ENCODE measurements at regions not wholly inside any gene's neighbourhood (a gene's known extent, or its start where the extent isn't known, plus 50 kb on each side); places are given as distances from the start of the nearest gene placed in this dataset.
A peak's percentile ranks its signal among the peaks of the same experiment; 100 is the strongest.

- Histone ChIP-seq H3K36me3 (ENCODE audit: insufficient read depth, low read length) (no peaks in the 10 kb centered on the region), H3K27ac (ENCODE audit: low read depth, low read length) (no peak overlapping the region), H3K27me3 (ENCODE audit: control insufficient read depth in 1 of 2, insufficient read depth in 2 of 2, low read length in 2 of 2) (no peaks in the 10 kb centered on the region), H3K9ac (ENCODE audit: low read length) (no peak overlapping the region), H3K4me3 (ENCODE audit: low read depth in 1 of 2, low read length in 2 of 2) (no peak overlapping the region), H3K9me3 (ENCODE audit: low read length) (no peaks in the 10 kb centered on the region), H3K4me1 (ENCODE audit: insufficient read depth, low read length) (peaks cover 29% of the 10 kb centered on the region)
Measured at GRCh38 chr17:77879896-77880280, 78.6 kb upstream of the TNRC6C start.

- no peak overlapping the region for H3K9ac ChIP-seq (ENCODE audit: low read length)
- H3K4me1 ChIP-seq (ENCODE audit: insufficient read depth, low read length), result peaks cover 29% of the 10 kb centered on the region
- no peak overlapping the region for H3K27ac ChIP-seq (ENCODE audit: low read depth, low read length)
- no peaks in the 10 kb centered on the region for H3K9me3 ChIP-seq (ENCODE audit: low read length)
- H3K4me3 ChIP-seq (ENCODE audit: low read depth in 1 of 2, low read length in 2 of 2), result no peak overlapping the region
- no peaks in the 10 kb centered on the region for H3K27me3 ChIP-seq (ENCODE audit: control insufficient read depth in 1 of 2, insufficient read depth in 2 of 2, low read length in 2 of 2)
- H3K36me3 ChIP-seq (ENCODE audit: insufficient read depth, low read length), result no peaks in the 10 kb centered on the region
Measured at GRCh38 chr17:77880711-77881450, 77.6 kb upstream of the TNRC6C start.

GRCh38 chr17:77881545-77881944 lies 77.0 kb upstream of the TNRC6C start:
- H3K27me3 ChIP-seq (ENCODE audit: control insufficient read depth in 1 of 2, insufficient read depth in 2 of 2, low read length in 2 of 2), result no peaks in the 10 kb centered on the region
- H3K36me3 ChIP-seq (ENCODE audit: insufficient read depth, low read length), result no peaks in the 10 kb centered on the region
- no peak overlapping the region for H3K9ac ChIP-seq (ENCODE audit: low read length)
- H3K9me3 ChIP-seq (ENCODE audit: low read length), result no peaks in the 10 kb centered on the region
- H3K27ac ChIP-seq (ENCODE audit: low read depth, low read length), result no peak overlapping the region
- H3K4me1 ChIP-seq (ENCODE audit: insufficient read depth, low read length), result peaks cover 29% of the 10 kb centered on the region
- peak overlapping the region in 1 of 2 donors; percentile 13 for H3K4me3 ChIP-seq (ENCODE audit: low read depth in 1 of 2, low read length in 2 of 2)

- H3K36me3 ChIP-seq (ENCODE audit: insufficient read depth, low read length), result no peaks in the 10 kb centered on the region
- no peak overlapping the region for H3K27ac ChIP-seq (ENCODE audit: low read depth, low read length)
- H3K4me3 ChIP-seq (ENCODE audit: low read depth in 1 of 2, low read length in 2 of 2), result peak overlapping the region in 1 of 2 donors; percentile 13
- H3K4me1 ChIP-seq (ENCODE audit: insufficient read depth, low read length), result peaks cover 33% of the 10 kb centered on the region
- no peaks in the 10 kb centered on the region for H3K9me3 ChIP-seq (ENCODE audit: low read length)
- no peaks in the 10 kb centered on the region for H3K27me3 ChIP-seq (ENCODE audit: control insufficient read depth in 1 of 2, insufficient read depth in 2 of 2, low read length in 2 of 2)
- no peak overlapping the region for H3K9ac ChIP-seq (ENCODE audit: low read length)
Measured at GRCh38 chr17:77882040-77882439, 76.5 kb upstream of the TNRC6C start.

- Histone ChIP-seq H3K4me1 (ENCODE audit: insufficient read depth, low read length) (peaks cover 38% of the 10 kb centered on the region), H3K4me3 (ENCODE audit: low read depth in 1 of 2, low read length in 2 of 2) (no peak overlapping the region), H3K27ac (ENCODE audit: low read depth, low read length) (no peak overlapping the region), H3K9me3 (ENCODE audit: low read length) (no peaks in the 10 kb centered on the region), H3K9ac (ENCODE audit: low read length) (no peak overlapping the region), H3K36me3 (ENCODE audit: insufficient read depth, low read length) (no peaks in the 10 kb centered on the region), H3K27me3 (ENCODE audit: control insufficient read depth in 1 of 2, insufficient read depth in 2 of 2, low read length in 2 of 2) (no peaks in the 10 kb centered on the region)
Measured at GRCh38 chr17:77882481-77883212, 75.9 kb upstream of the TNRC6C start.

- Histone ChIP-seq H3K27me3 (ENCODE audit: control insufficient read depth in 1 of 2, insufficient read depth in 2 of 2, low read length in 2 of 2) (no peaks in the 10 kb centered on the region), H3K9me3 (ENCODE audit: low read length) (no peaks in the 10 kb centered on the region), H3K27ac (ENCODE audit: low read depth, low read length) (no peak overlapping the region), H3K4me3 (ENCODE audit: low read depth in 1 of 2, low read length in 2 of 2) (no peak overlapping the region), H3K9ac (ENCODE audit: low read length) (no peak overlapping the region), H3K4me1 (ENCODE audit: insufficient read depth, low read length) (peaks cover 40% of the 10 kb centered on the region), H3K36me3 (ENCODE audit: insufficient read depth, low read length) (no peaks in the 10 kb centered on the region)
Measured at GRCh38 chr17:77883213-77883650, 75.3 kb upstream of the TNRC6C start.

GRCh38 chr17:77884019-77884418 lies 74.5 kb upstream of the TNRC6C start:
- Histone ChIP-seq H3K27ac (ENCODE audit: low read depth, low read length) (no peak overlapping the region), H3K4me1 (ENCODE audit: insufficient read depth, low read length) (peaks cover 42% of the 10 kb centered on the region), H3K9ac (ENCODE audit: low read length) (no peak overlapping the region), H3K27me3 (ENCODE audit: control insufficient read depth in 1 of 2, insufficient read depth in 2 of 2, low read length in 2 of 2) (no peaks in the 10 kb centered on the region), H3K36me3 (ENCODE audit: insufficient read depth, low read length) (no peaks in the 10 kb centered on the region), H3K4me3 (ENCODE audit: low read depth in 1 of 2, low read length in 2 of 2) (no peak overlapping the region), H3K9me3 (ENCODE audit: low read length) (no peaks in the 10 kb centered on the region)

GRCh38 chr17:77884967-77885641 lies 73.4 kb upstream of the TNRC6C start:
- no peaks in the 10 kb centered on the region for H3K36me3 ChIP-seq (ENCODE audit: insufficient read depth, low read length)
- no peak overlapping the region for H3K9ac ChIP-seq (ENCODE audit: low read length)
- H3K9me3 ChIP-seq (ENCODE audit: low read length), result no peaks in the 10 kb centered on the region
- no peak overlapping the region for H3K4me3 ChIP-seq (ENCODE audit: low read depth in 1 of 2, low read length in 2 of 2)
- peaks cover 42% of the 10 kb centered on the region for H3K4me1 ChIP-seq (ENCODE audit: insufficient read depth, low read length)
- no peak overlapping the region for H3K27ac ChIP-seq (ENCODE audit: low read depth, low read length)
- H3K27me3 ChIP-seq (ENCODE audit: control insufficient read depth in 1 of 2, insufficient read depth in 2 of 2, low read length in 2 of 2), result no peaks in the 10 kb centered on the region

GRCh38 chr17:77885678-77886386 lies 72.7 kb upstream of the TNRC6C start:
- Histone ChIP-seq H3K9me3 (ENCODE audit: low read length) (no peaks in the 10 kb centered on the region), H3K9ac (ENCODE audit: low read length) (no peak overlapping the region), H3K4me1 (ENCODE audit: insufficient read depth, low read length) (peaks cover 38% of the 10 kb centered on the region), H3K27ac (ENCODE audit: low read depth, low read length) (no peak overlapping the region), H3K36me3 (ENCODE audit: insufficient read depth, low read length) (no peaks in the 10 kb centered on the region), H3K4me3 (ENCODE audit: low read depth in 1 of 2, low read length in 2 of 2) (no peak overlapping the region), H3K27me3 (ENCODE audit: control insufficient read depth in 1 of 2, insufficient read depth in 2 of 2, low read length in 2 of 2) (no peaks in the 10 kb centered on the region)

- H3K36me3 ChIP-seq (ENCODE audit: insufficient read depth, low read length), result no peaks in the 10 kb centered on the region
- no peak overlapping the region for H3K9ac ChIP-seq (ENCODE audit: low read length)
- H3K4me1 ChIP-seq (ENCODE audit: insufficient read depth, low read length), result peaks cover 32% of the 10 kb centered on the region
- no peak overlapping the region for H3K27ac ChIP-seq (ENCODE audit: low read depth, low read length)
- no peaks in the 10 kb centered on the region for H3K9me3 ChIP-seq (ENCODE audit: low read length)
- H3K4me3 ChIP-seq (ENCODE audit: low read depth in 1 of 2, low read length in 2 of 2), result no peak overlapping the region
- H3K27me3 ChIP-seq (ENCODE audit: control insufficient read depth in 1 of 2, insufficient read depth in 2 of 2, low read length in 2 of 2), result no peaks in the 10 kb centered on the region
Measured at GRCh38 chr17:77886387-77886728, 72.1 kb upstream of the TNRC6C start.

- peaks cover 25% of the 10 kb centered on the region for H3K4me1 ChIP-seq (ENCODE audit: insufficient read depth, low read length)
- H3K27ac ChIP-seq (ENCODE audit: low read depth, low read length), result no peak overlapping the region
- peak overlapping the region in 1 of 2 donors; percentile 74 for H3K4me3 ChIP-seq (ENCODE audit: low read depth in 1 of 2, low read length in 2 of 2)
- no peaks in the 10 kb centered on the region for H3K9me3 ChIP-seq (ENCODE audit: low read length)
- no peaks in the 10 kb centered on the region for H3K36me3 ChIP-seq (ENCODE audit: insufficient read depth, low read length)
- no peaks in the 10 kb centered on the region for H3K27me3 ChIP-seq (ENCODE audit: control insufficient read depth in 1 of 2, insufficient read depth in 2 of 2, low read length in 2 of 2)
- H3K9ac ChIP-seq (ENCODE audit: low read length), result no peak overlapping the region
Measured at GRCh38 chr17:77887110-77887463, 71.4 kb upstream of the TNRC6C start.

Measured in muscle layer of colon (tissue), 2 donors.